Thymus (tissue), 11 donors: ENCODE measurements at regions not wholly inside any gene's neighbourhood (a gene's known extent, or its start where the extent isn't known, plus 50 kb on each side); places are given as distances from the start of the nearest gene placed in this dataset.

Experiments
- DNase-seq, 9 donors: peaks; one replicate each; pipeline ENCODE4 v3.0.0-alpha.2; 2013; ENCODE audit warnings: low spot score in 9 of 9, low read depth in 6 of 9, missing footprints in 1 of 9
- H3K27ac ChIP-seq, 2 donors: one replicate each; pipeline ENCODE4 v1.5.1; 2013; ENCODE audit warnings: control low read depth in 1 of 2, low read depth in 1 of 2, low read length in 1 of 2, mild to moderate bottlenecking in 1 of 2, moderate library complexity in 1 of 2
- H3K27me3 ChIP-seq, 2 donors: one replicate each; pipeline ENCODE4 v1.5.1; 2013; ENCODE audit warnings: low read length in 1 of 2; ENCODE audit not compliant: control insufficient read depth in 2 of 2, insufficient read depth in 1 of 2
- H3K36me3 ChIP-seq, 2 donors: one replicate each; pipeline ENCODE4 v1.5.1; 2013; ENCODE audit warnings: low read length in 1 of 2, mild to moderate bottlenecking in 1 of 2, moderate library complexity in 1 of 2; ENCODE audit not compliant: control insufficient read depth in 2 of 2, insufficient read depth in 2 of 2
- H3K4me1 ChIP-seq, 2 donors: one replicate each; pipeline ENCODE4 v1.5.1; 2013; ENCODE audit warnings: low read length in 2 of 2; ENCODE audit not compliant: control insufficient read depth in 2 of 2, insufficient read depth in 2 of 2
- H3K4me3 ChIP-seq, 2 donors: one replicate each; pipeline ENCODE4 v1.5.1; 2013; ENCODE audit warnings: low read length in 2 of 2, control low read depth in 1 of 2, mild to moderate bottlenecking in 1 of 2
- H3K9me3 ChIP-seq, 2 donors: one replicate each; pipeline ENCODE4 v1.5.1; 2013; ENCODE audit warnings: low read length in 1 of 2, mild to moderate bottlenecking in 1 of 2; ENCODE audit not compliant: control insufficient read depth in 2 of 2, insufficient read depth in 1 of 2
- WGBS: extraction: QIAGEN DNeasy Blood & Tissue Kit; methylation state at CpG from one replicate; pipeline ENCODE4 v1.1.7; 2013; 5-methylcytosine and 5-hydroxymethylcytosine counted together
- donor health status: healthy.

DNA sequence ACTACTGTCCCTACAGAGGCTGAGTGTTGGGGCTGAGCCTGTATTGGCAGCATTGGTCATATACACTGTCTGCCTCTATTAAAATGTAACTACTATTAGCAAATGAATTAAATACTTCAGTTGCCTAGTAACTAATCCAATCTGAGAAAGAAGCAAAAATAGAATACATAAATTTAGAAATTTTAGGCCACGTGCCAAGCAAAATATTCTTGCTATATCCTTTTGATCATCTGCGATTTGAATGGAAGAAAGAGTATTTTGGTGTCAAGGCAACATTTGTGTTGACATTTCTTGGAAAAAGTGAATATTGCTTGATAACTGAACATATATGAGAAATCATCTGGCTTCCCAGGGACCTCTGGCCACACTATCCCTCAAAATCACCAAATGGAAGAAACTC, 148.2 kb upstream of the TOPAZ1 start:
- no peak for DNase-seq
- WGBS: 92% methylated on average over 2 of the region's 2 CpGs
- H3K9me3 ChIP-seq: no peaks in the 10 kb centered on the region

DNA sequence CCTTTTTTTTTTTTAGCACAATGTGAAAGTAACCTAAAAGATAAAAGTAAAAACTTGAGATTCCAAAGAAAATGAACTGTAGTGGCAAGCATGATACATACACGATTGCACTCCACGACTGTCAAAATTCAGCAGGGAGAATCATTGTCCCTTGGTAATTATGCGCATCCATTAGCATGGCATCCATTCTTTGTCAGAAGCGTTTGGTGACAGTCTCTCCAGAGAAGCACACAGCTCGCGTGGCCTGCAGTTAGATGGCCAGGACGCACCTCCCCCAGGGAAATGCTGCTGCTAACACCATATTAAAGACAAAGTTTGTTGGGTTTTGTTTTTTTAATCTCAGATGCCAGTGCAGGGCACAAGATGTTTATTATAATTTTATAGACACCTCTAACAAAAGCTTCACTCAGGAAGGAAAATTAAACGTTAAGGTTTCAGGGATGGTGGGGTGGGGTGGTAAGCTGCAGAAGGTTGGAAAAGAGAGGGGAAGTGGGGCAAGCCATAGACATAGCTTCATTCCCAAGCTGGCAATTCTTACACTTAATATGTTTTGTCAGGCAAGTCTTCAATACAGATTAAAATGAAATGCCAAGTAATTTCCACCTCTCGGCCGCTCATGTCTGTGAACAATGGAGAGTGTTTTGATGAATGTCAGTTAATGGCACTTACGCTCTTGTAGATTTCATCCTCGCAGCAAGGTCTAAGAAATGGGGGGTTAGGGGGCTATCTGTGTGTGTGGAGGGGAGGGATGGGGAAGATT, 142.8 kb upstream of the TOPAZ1 start:
- no peaks in the 10 kb centered on the region for H3K4me1 ChIP-seq
- no peak for DNase-seq
- WGBS: 91% methylated on average over 12 of the region's 12 CpGs
- no peak overlapping the region for H3K27ac ChIP-seq
- H3K4me3 ChIP-seq: no peak overlapping the region
- peaks cover 0 to 7% of the 10 kb centered on the region in 2 donors for H3K27me3 ChIP-seq
- H3K36me3 ChIP-seq: no peaks in the 10 kb centered on the region
- no peaks in the 10 kb centered on the region for H3K9me3 ChIP-seq

More for the DNA sequence above, 148.2 kb upstream of the TOPAZ1 start:
- H3K4me3 ChIP-seq: no peak overlapping the region
- H3K27ac ChIP-seq: no peak overlapping the region
- H3K27me3 ChIP-seq: peaks cover 0 to 7% of the 10 kb centered on the region in 2 donors
- H3K4me1 ChIP-seq: no peaks in the 10 kb centered on the region
- H3K36me3 ChIP-seq: no peaks in the 10 kb centered on the region

DNA sequence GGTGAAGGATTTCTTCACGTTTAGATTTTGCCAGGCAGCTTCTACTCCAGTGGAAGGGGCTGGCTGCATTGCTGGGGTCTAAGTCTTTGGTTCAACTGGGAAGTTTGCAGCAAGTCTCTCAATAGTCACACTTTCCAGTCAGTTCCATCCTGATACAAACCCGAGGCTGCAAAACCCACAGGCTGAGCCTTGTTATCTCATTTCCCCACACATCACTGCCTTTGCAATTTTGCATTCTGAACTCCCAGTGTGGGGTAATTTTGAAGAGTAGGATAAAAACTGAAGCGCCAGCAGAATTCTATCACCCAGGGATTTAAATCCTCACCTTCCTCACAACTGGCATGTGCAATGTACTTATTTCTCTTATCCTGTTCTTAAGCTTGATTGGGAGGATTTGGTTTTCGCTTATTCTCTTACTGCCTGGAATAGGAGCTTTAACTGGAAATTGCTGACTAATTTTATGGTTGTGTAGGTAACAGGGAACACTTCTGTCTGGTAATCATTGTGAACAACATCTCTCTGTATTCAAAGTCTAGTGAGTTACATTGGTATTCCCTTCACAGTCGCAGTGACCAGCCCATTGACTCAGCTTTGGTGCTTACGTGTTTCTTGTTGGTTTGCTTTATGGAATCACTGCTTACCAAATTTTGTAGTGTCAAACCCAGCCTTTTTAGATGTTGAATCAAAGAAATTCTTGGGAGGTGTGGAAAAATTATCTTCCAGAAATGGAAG, 142.0 kb upstream of the TOPAZ1 start:
- no peak overlapping the region for H3K27ac ChIP-seq
- H3K4me3 ChIP-seq: no peak overlapping the region
- no peaks in the 10 kb centered on the region for H3K9me3 ChIP-seq
- peaks cover 0 to 7% of the 10 kb centered on the region in 2 donors for H3K27me3 ChIP-seq
- no peaks in the 10 kb centered on the region for H3K4me1 ChIP-seq
- no peak for DNase-seq
- no peaks in the 10 kb centered on the region for H3K36me3 ChIP-seq
- WGBS: 86% methylated on average over 6 of the region's 6 CpGs

DNA sequence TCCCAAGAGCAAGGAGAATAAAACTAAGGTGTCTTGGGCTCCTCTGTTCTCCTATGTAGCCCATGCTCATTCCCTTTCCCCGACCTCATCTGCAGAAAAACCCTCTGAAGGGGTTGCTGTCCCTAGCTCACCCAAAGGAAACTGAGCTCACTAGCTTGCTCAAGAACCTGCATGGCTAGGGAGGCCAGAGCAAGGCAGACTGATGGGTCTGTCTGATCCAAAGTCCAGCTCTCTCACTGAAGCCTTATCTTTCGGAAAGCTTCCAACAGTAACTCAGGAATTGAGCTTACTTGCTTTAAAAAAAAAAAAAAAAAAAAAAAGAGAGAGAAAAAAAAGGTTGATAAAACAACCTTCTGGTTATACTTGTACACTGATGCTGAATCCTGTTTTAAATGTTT, 141.4 kb upstream of the TOPAZ1 start:
- Histone ChIP-seq H3K9me3 (no peaks in the 10 kb centered on the region), H3K27ac (no peak overlapping the region), H3K27me3 (peaks cover 0 to 7% of the 10 kb centered on the region in 2 donors), H3K4me3 (no peak overlapping the region), H3K36me3 (no peaks in the 10 kb centered on the region), H3K4me1 (no peaks in the 10 kb centered on the region)
- WGBS: 92% methylated on average over 2 of the region's 2 CpGs
- DNase-seq: no peak

DNA sequence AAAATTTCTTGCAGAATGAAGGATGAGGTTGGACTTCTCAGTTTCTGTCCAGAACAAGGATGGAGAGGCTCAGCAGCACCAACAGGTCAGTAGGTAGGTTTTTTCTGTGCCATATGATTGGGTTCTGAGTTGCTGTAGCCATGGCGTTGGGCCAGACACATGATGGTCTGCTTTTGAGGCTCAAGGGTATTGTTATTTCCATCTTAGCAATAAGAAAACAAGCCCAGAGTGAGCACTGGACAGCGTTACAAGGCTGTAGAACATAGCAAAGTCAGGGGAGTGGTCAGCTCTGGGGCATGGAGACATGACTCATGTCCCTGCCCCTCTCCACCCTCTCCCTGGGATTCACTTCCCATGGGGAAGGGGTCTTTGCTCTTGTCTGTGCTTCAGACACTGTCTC, 137.6 kb upstream of the TOPAZ1 start:
- Histone ChIP-seq H3K4me1 (no peaks in the 10 kb centered on the region), H3K27me3 (peaks cover 0 to 9% of the 10 kb centered on the region in 2 donors), H3K27ac (no peak overlapping the region), H3K9me3 (no peaks in the 10 kb centered on the region), H3K36me3 (no peaks in the 10 kb centered on the region), H3K4me3 (no peak overlapping the region)
- WGBS: 93% methylated on average over 2 of the region's 2 CpGs
- DNase-seq: no peak

DNA sequence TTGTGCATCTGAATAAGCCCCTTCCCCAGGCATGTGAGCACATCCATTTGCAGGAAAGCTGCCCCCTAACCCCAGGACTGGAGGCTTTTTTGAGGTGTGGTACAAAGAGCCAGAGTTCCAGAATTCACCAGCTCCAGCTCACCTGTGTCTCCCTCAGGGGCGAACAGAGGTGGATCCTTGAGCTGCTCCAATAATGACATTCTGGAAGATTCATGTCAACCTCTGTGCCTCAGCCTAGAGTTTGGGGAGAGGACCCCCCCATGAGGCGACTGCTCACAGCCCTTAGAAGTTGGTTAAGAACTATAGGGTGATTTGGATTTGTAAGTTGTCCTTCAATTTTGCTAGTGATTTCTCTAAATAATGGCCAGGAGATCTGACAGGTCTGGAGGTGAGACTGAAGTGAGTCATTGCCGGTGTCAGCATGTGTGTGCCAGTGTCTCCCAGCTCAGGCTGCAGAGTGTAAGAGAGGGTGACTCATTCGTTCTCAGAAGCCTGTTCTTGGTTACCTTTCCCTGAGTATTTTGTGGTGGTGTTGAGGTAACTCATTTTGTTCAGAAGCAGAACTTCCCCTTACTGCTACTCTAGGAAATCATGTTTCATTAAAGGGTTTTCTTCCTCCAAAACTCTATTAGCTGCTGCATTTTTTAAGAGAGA, 136.9 kb upstream of the TOPAZ1 start:
- H3K27ac ChIP-seq: no peak overlapping the region
- H3K36me3 ChIP-seq: no peaks in the 10 kb centered on the region
- H3K4me1 ChIP-seq: no peaks in the 10 kb centered on the region
- peak in 1 of 9 donors; percentile 9 for DNase-seq
- H3K27me3 ChIP-seq: peaks cover 0 to 9% of the 10 kb centered on the region in 2 donors
- no peak overlapping the region for H3K4me3 ChIP-seq
- WGBS: 59% methylated on average over 4 of the region's 4 CpGs
- H3K9me3 ChIP-seq: no peaks in the 10 kb centered on the region

DNA sequence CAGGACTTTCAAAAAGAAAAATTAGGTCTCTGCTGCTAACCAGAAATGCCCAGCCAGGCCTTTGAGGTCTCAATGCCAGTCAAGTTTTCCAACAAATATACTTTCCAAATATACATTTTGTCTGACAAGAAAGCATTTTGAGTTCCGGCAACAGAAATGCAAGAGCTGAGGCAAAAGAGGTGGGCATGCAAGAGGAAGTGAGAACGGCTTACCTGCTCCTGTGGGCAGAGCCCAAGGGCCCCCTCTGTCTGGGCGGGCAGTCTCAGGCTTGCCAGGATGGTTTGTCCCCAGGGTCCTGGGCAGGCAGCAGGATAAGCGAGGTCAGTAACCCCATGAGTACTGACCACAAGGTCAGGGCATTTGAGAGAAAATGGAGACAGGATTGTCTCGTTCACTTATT, 136.1 kb upstream of the TOPAZ1 start:
- Histone ChIP-seq H3K4me1 (no peaks in the 10 kb centered on the region), H3K4me3 (no peak overlapping the region), H3K27ac (no peak overlapping the region), H3K9me3 (no peaks in the 10 kb centered on the region), H3K27me3 (peaks cover 0 to 9% of the 10 kb centered on the region in 2 donors), H3K36me3 (no peaks in the 10 kb centered on the region)
- WGBS: 92% methylated on average over 5 of the region's 5 CpGs
- DNase-seq: no peak

DNA sequence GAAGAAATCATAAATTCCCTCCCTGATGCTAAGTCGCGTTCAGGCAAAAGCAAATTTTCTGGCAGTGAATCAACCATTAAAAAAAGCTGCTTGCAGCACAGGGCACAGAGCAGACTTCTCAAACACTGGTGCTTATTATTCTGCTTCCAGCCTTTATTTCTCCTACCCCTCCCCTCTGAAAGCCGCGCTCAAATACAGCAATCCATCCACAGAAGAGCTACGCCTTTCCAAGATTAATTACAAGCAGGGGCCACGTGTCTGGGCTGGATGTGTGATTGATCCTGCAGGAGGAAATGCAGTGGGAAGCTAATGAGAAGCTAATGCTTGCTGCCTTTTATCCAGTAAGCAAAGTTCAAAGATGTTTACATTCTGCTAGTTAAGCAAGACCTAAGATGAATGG, 134.9 kb upstream of the TOPAZ1 start:
- H3K9me3 ChIP-seq: no peaks in the 10 kb centered on the region
- H3K4me3 ChIP-seq: no peak overlapping the region
- H3K4me1 ChIP-seq: no peaks in the 10 kb centered on the region
- H3K27me3 ChIP-seq: peaks cover 0 to 6% of the 10 kb centered on the region in 2 donors
- no peak for DNase-seq
- no peaks in the 10 kb centered on the region for H3K36me3 ChIP-seq
- WGBS: 90% methylated on average over 6 of the region's 6 CpGs
- no peak overlapping the region for H3K27ac ChIP-seq

DNA sequence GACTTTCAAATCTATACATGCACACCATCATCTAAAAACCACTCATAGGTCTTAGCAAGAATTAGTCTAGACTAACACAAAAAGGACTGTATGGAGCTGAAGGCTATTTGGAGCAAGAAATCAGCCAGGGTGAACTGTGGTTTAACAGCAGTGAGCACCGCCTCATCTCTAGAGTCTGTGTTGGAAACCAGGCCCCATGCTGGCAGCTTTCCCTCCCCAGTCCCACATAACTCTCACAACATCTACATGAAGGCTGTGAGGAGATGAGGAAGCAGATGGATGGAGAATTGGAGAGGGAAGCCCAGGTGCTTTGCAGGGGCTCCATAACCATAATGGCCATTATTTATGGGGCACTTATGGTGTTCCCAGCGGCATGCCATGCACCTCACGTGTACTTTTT, 133.2 kb upstream of the TOPAZ1 start:
- 97% methylated on average over 3 of the region's 3 CpGs for WGBS
- H3K27ac ChIP-seq: no peak overlapping the region
- no peaks in the 10 kb centered on the region for H3K9me3 ChIP-seq
- H3K4me3 ChIP-seq: no peak overlapping the region
- no peak for DNase-seq
- no peaks in the 10 kb centered on the region for H3K4me1 ChIP-seq
- H3K27me3 ChIP-seq: peaks cover 0 to 5% of the 10 kb centered on the region in 2 donors
- H3K36me3 ChIP-seq: no peaks in the 10 kb centered on the region
